MCF 10A (cell line): ENCODE measurements at regions not wholly inside any gene's neighbourhood (a gene's known extent, or its start where the extent isn't known, plus 50 kb on each side); places are given as distances from the start of the nearest gene placed in this dataset.
"Not testable (repeated sequence)": the region's sequence is repeated elsewhere in the genome, so short reads cannot be mapped to it uniquely, and the experiment has no call there.

Experiments used
- BruUV-seq: library from RNA; stranded (reverse); fragments of 400-500 nt; replicated peaks from 2 replicates; lab custom pipeline; 2021; lab: Mats Ljungman, UMichigan
- CTCF ChIA-PET: fragments of 300-600 bp; sonication (Branson Sonifier 250); formaldehyde crosslinking; extraction: SDS; loops from one replicate; lab custom pipeline; 2021; ENCODE audit warnings: antibody characterized with exemption, inconsistent platforms; lab: Yijun Ruan, JAX
- POLR2A ChIA-PET: fragments of 300-600, 350-650 bp; sonication (Branson Sonifier 250); formaldehyde crosslinking; extraction: SDS; loops from one replicate; lab custom pipeline; 2020; ENCODE audit warnings: antibody characterized with exemption, inconsistent platforms; lab: Yijun Ruan, JAX
- DNase-seq: peaks from one replicate; pipeline ENCODE4 v3.0.0-alpha.2; 2018; ENCODE audit not compliant: unreplicated experiment
- H3K27ac Mint-ChIP-seq: one replicate; pipeline ENCODE4 v1.8.0; 2022; ENCODE audit warnings: mild to moderate bottlenecking, low read depth, mixed read lengths; ENCODE audit not compliant: unreplicated experiment
- H3K27me3 Mint-ChIP-seq: one replicate; pipeline ENCODE4 v1.8.0; 2022; ENCODE audit warnings: mixed read lengths; ENCODE audit not compliant: insufficient read depth, unreplicated experiment
- H3K36me3 Mint-ChIP-seq: one replicate; pipeline ENCODE4 v1.8.0; 2022; ENCODE audit warnings: mild to moderate bottlenecking, moderate library complexity, mixed read lengths; ENCODE audit not compliant: insufficient read depth, unreplicated experiment
- H3K4me1 Mint-ChIP-seq: one replicate; pipeline ENCODE4 v1.8.0; 2022; ENCODE audit warnings: mixed read lengths; ENCODE audit not compliant: insufficient read depth, unreplicated experiment
- H3K4me3 Mint-ChIP-seq: one replicate; pipeline ENCODE4 v1.8.0; 2022; ENCODE audit warnings: mild to moderate bottlenecking, moderate library complexity, mixed read lengths; ENCODE audit not compliant: unreplicated experiment
- H3K9me3 Mint-ChIP-seq: one replicate; pipeline ENCODE4 v1.8.0; 2022; ENCODE audit warnings: mixed read lengths; ENCODE audit not compliant: unreplicated experiment
- intact Hi-C: fragments of 100-400 bp; cut with micrococcal nuclease; formaldehyde crosslinking; loops from 2 replicates; pipeline ENCODE4 v1.14.1; 2022
- TF ChIP-seq, protein P1 (sequence below): fragments of 200-600 bp; IDR thresholded peaks from one replicate; pipeline ENCODE4 v1.8.0; 2022; ENCODE audit warnings: antibody characterized with exemption, mild to moderate bottlenecking; ENCODE audit not compliant: unreplicated experiment

GRCh38 chr7:13126347-13126746, 438.9 kb downstream of the ARL4A start:
- no TSS peak for BruUV-seq
- TF ChIP-seq, protein P1, sequence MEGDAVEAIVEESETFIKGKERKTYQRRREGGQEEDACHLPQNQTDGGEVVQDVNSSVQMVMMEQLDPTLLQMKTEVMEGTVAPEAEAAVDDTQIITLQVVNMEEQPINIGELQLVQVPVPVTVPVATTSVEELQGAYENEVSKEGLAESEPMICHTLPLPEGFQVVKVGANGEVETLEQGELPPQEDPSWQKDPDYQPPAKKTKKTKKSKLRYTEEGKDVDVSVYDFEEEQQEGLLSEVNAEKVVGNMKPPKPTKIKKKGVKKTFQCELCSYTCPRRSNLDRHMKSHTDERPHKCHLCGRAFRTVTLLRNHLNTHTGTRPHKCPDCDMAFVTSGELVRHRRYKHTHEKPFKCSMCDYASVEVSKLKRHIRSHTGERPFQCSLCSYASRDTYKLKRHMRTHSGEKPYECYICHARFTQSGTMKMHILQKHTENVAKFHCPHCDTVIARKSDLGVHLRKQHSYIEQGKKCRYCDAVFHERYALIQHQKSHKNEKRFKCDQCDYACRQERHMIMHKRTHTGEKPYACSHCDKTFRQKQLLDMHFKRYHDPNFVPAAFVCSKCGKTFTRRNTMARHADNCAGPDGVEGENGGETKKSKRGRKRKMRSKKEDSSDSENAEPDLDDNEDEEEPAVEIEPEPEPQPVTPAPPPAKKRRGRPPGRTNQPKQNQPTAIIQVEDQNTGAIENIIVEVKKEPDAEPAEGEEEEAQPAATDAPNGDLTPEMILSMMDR, result no peak
- POLR2A ChIA-PET, result interaction anchor here (0.6 kb wide), 1 partner anchor 416 kb away, joined by 3 read pairs; no protein-coding TSS in a partner anchor
- H3K36me3 Mint-ChIP-seq, result no peaks in the 10 kb centered on the region
- H3K4me3 Mint-ChIP-seq, result no peak overlapping the region
- H3K27me3 Mint-ChIP-seq, result no peaks in the 10 kb centered on the region
- CTCF ChIA-PET, result interaction anchor here (0.6 to 1.4 kb wide), 5 partner anchors 9 to 843 kb away, joined by 3 to 5 read pairs (median 4); no protein-coding TSS in a partner anchor
- peaks cover 43% of the 10 kb centered on the region for H3K9me3 Mint-ChIP-seq
- intact Hi-C loops, result no loop called here
- no peaks in the 10 kb centered on the region for H3K4me1 Mint-ChIP-seq
- no peak overlapping the region for H3K27ac Mint-ChIP-seq
- DNase-seq, result no peak

DNA sequence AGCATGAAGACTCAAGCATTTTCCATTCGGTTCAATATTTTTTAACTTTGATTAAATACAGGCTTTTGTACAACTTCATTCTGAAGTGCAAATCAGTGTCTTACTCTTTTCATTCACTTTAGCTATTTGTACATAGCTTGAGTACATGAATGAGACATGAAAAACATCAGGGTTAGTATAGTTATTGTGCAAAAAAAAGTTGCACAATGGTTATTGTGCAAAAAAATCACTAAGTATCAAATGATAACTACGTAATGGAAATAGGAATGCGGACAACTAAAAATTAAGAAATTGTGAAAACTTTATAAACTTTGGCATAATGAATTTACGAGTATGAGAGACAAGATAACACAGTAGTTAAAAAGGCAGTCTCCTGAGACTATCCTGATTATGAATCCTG, 442.9 kb downstream of the ARL4A start:
- no peaks in the 10 kb centered on the region for H3K27me3 Mint-ChIP-seq
- peaks cover 6% of the 10 kb centered on the region for H3K36me3 Mint-ChIP-seq
- TF ChIP-seq, protein P1, result no peak
- DNase-seq, result peak; percentile 32
- peaks cover 17% of the 10 kb centered on the region for H3K9me3 Mint-ChIP-seq
- ChIA-PET CTCF (interaction anchor here (0.5 to 1.2 kb wide), 2 partner anchors 37 to 445 kb away, joined by 3 read pairs; no protein-coding TSS in a partner anchor), POLR2A (interaction anchor here (0.7 kb wide), 1 partner anchor 414 kb away, joined by 3 read pairs; no protein-coding TSS in a partner anchor)
- BruUV-seq, result no TSS peak
- intact Hi-C loops, result no loop called here
- no peak overlapping the region for H3K27ac Mint-ChIP-seq
- H3K4me3 Mint-ChIP-seq, result no peak overlapping the region
- H3K4me1 Mint-ChIP-seq, result peaks cover 7% of the 10 kb centered on the region

- peaks cover 13% of the 10 kb centered on the region for H3K9me3 Mint-ChIP-seq
- H3K27me3 Mint-ChIP-seq, BruUV-seq, H3K27ac Mint-ChIP-seq, H3K4me3 Mint-ChIP-seq, H3K4me1 Mint-ChIP-seq, intact Hi-C loops, DNase-seq, CTCF ChIA-PET, H3K36me3 Mint-ChIP-seq: not testable (repeated sequence)
- POLR2A ChIA-PET, result interaction anchor here (1.0 kb wide), 1 partner anchor 13 kb away, joined by 3 read pairs; no protein-coding TSS in a partner anchor
These were observed 443.5 kb downstream of the ARL4A start for GRCh38 chr7:13130906-13131305.

DNA sequence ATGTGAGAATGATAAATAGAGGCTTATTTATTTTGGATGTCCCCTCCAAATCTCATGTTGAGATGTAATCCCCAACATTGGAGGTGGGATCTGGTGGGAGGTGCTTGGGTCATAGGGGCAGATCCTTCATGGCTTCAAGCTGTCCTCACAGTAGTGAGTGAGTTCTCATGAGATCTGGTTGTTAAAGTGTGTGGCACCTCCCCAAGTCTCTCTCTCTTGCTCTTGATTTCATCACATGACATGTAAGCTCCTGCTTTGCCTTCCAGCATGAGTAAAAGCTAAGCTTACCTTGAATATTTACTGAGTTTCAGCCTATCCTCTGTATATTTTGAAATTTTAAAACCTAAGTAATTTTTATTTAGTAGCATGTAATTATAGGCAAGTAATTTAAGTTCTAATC, 444.9 kb downstream of the ARL4A start:
- no TSS peak for BruUV-seq
- no peak for DNase-seq

GRCh38 chr7:13136345-13136744, 448.9 kb downstream of the ARL4A start:
- H3K27me3 Mint-ChIP-seq, DNase-seq, POLR2A ChIA-PET, H3K4me3 Mint-ChIP-seq, H3K36me3 Mint-ChIP-seq, H3K27ac Mint-ChIP-seq, H3K4me1 Mint-ChIP-seq, BruUV-seq, intact Hi-C loops, H3K9me3 Mint-ChIP-seq: not testable (repeated sequence)
- CTCF ChIA-PET, result interaction anchor here (0.7 kb wide), 1 partner anchor 498 kb away, joined by 3 read pairs; no protein-coding TSS in a partner anchor

More for the DNA sequence above, 444.9 kb downstream of the ARL4A start:
- intact Hi-C loops, result no loop called here
- H3K4me1 Mint-ChIP-seq, result peaks cover 7% of the 10 kb centered on the region
- POLR2A ChIA-PET, result no interaction called here
- CTCF ChIA-PET, result interaction anchor here (0.6 kb wide), 1 partner anchor 701 kb away, joined by 3 read pairs; no protein-coding TSS in a partner anchor
- TF ChIP-seq, protein P1, result no peak
- H3K9me3 Mint-ChIP-seq, result peaks cover 13% of the 10 kb centered on the region
- no peaks in the 10 kb centered on the region for H3K27me3 Mint-ChIP-seq
- no peak overlapping the region for H3K4me3 Mint-ChIP-seq
- no peak overlapping the region for H3K27ac Mint-ChIP-seq
- H3K36me3 Mint-ChIP-seq, result peaks cover 6% of the 10 kb centered on the region
